Keratinocyte (primary cell): ENCODE measurements at regions not wholly inside any gene's neighbourhood (a gene's known extent, or its start where the extent isn't known, plus 50 kb on each side); places are given as distances from the start of the nearest gene placed in this dataset.

ENCODE experiments used
- DNase-seq: peaks from one replicate; pipeline ENCODE4 v3.0.0-alpha.2; 2011; ENCODE audit warnings: low read depth, missing footprints, low spot score
- FAIRE-seq: peaks from 2 replicates; lab custom pipeline; 2011; peaks lifted over from hg19 to GRCh38; lab: Jason Lieb, UNC
- H2AFZ ChIP-seq: 2 replicates; pipeline ENCODE4 v1.6.0; 2012; ENCODE audit warnings: low read length, control low read depth, inconsistent platforms; ENCODE audit not compliant: control insufficient read depth
- H3K27ac ChIP-seq: 2 replicates; pipeline ENCODE4 v1.5.1; 2011; ENCODE audit warnings: low read length; ENCODE audit not compliant: control insufficient read depth, insufficient read depth
- H3K27me3 ChIP-seq: 3 replicates; pipeline ENCODE4 v1.6.0; 2011; ENCODE audit warnings: low read length; ENCODE audit not compliant: control insufficient read depth, insufficient read depth; ENCODE audit errors: extremely low read depth
- H3K36me3 ChIP-seq, 2 experiments: 2 replicates in 1 of 2; 3 replicates in 1 of 2; pipeline ENCODE4 v1.5.1; 2011; ENCODE audit warnings: low read length in 2 of 2, mild to moderate bottlenecking in 1 of 2; ENCODE audit not compliant: control insufficient read depth in 2 of 2, insufficient read depth in 2 of 2; ENCODE audit errors: extremely low read depth in 1 of 2
- H3K4me1 ChIP-seq: 3 replicates; pipeline ENCODE4 v1.5.1; 2011; ENCODE audit warnings: low read length; ENCODE audit not compliant: control insufficient read depth, insufficient read depth; ENCODE audit errors: extremely low read depth
- H3K4me2 ChIP-seq: 3 replicates; pipeline ENCODE4 v1.6.0; 2011; ENCODE audit warnings: low read depth, low read length; ENCODE audit not compliant: control insufficient read depth, insufficient read depth; ENCODE audit errors: extremely low read depth
- H3K4me3 ChIP-seq, 3 experiments: fragments of 200-600 bp in 1 of 3; sonication (generic) in 1 of 3; 2 replicates in 2 of 3; 3 replicates in 1 of 3; pipeline ENCODE4 v1.5.1; 2011 to 2016; ENCODE audit warnings: low read length in 3 of 3, mild to moderate bottlenecking in 3 of 3, control low read depth in 2 of 3, inconsistent platforms in 1 of 3, low read depth in 1 of 3, mixed read lengths in 1 of 3, mixed run types in 1 of 3, moderate library complexity in 1 of 3; ENCODE audit not compliant: control insufficient read depth in 2 of 3, insufficient read depth in 2 of 3; ENCODE audit errors: extremely low read depth in 1 of 3
- H3K79me2 ChIP-seq: 2 replicates; pipeline ENCODE4 v1.6.0; 2012; ENCODE audit warnings: low read length; ENCODE audit not compliant: control insufficient read depth, insufficient read depth
- H3K9ac ChIP-seq: 3 replicates; pipeline ENCODE4 v1.6.0; 2011; ENCODE audit warnings: low read length; ENCODE audit not compliant: control insufficient read depth, insufficient read depth; ENCODE audit errors: extremely low read depth
- H3K9me1 ChIP-seq: 3 replicates; pipeline ENCODE4 v1.6.0; 2011; ENCODE audit warnings: low read length; ENCODE audit not compliant: control insufficient read depth, insufficient read depth; ENCODE audit errors: extremely low read depth
- H3K9me3 ChIP-seq: 2 replicates; pipeline ENCODE4 v1.5.1; 2012; ENCODE audit warnings: low read depth, low read length; ENCODE audit not compliant: control insufficient read depth
- H4K20me1 ChIP-seq: 3 replicates; pipeline ENCODE4 v1.6.0; 2011; ENCODE audit warnings: low read length; ENCODE audit not compliant: control insufficient read depth, insufficient read depth; ENCODE audit errors: extremely low read depth
- CTCF ChIP-seq, 3 experiments: IDR thresholded peaks in 1 of 3; conservative IDR thresholded peaks in 1 of 3; optimal IDR thresholded peaks in 1 of 3; 2 replicates in 2 of 3; 3 replicates in 1 of 3; pipeline versions ENCODE3 to v1.5.1; 2011; ENCODE audit warnings: low read length in 3 of 3, mild to moderate bottlenecking in 3 of 3, moderate library complexity in 2 of 3, control low read depth in 1 of 3, inconsistent platforms in 1 of 3; ENCODE audit not compliant: insufficient read depth in 2 of 3; ENCODE audit errors: extremely low read depth in 1 of 3
- EZH2 ChIP-seq: IDR thresholded peaks from one replicate; pipeline ENCODE4 v1.6.1; 2012; ENCODE audit warnings: inconsistent platforms, mild to moderate bottlenecking, low read length, moderate library complexity
- dilution Hi-C: fragments of 300-500 bp; cut with MboI; formaldehyde crosslinking; loops from one replicate; pipeline ENCODE4 v1.7.0; 2020; ENCODE audit warnings: low sequenced_read_pairs; ENCODE audit not compliant: extremely low pct_ligation_motif_present

- Histone ChIP-seq H3K27me3 (no peaks in the 10 kb centered on the region), H3K36me3 (no peaks in the 10 kb centered on the region), H3K79me2 (no peaks in the 10 kb centered on the region), H3K4me3 (no peak overlapping the region), H3K9me1 (no peaks in the 10 kb centered on the region), H4K20me1 (no peaks in the 10 kb centered on the region), H3K9ac (no peak overlapping the region), H3K4me1 (no peaks in the 10 kb centered on the region), H3K4me2 (no peak overlapping the region), H3K27ac (no peak overlapping the region), H2AFZ (no peak overlapping the region), H3K9me3 (no peaks in the 10 kb centered on the region)
- dilution Hi-C loops: no loop called here
- TF ChIP-seq EZH2: no peak
- TF ChIP-seq CTCF (optimal IDR thresholded peaks at IDR 0.05 in 1 of 3, IDR thresholded peaks at IDR 0.05 in 1 of 3, conservative IDR thresholded peaks at IDR 0.05 in 1 of 3; ENCODE audit: extremely low read depth in 1 of 3, insufficient read depth in 2 of 3, low read length in 3 of 3): no peak
- DNase-seq (no peak), FAIRE-seq (no peak)
These were observed 424.7 kb downstream of the FAM181B start for GRCh38 chr11:82308979-82309378.

GRCh38 chr11:82305123-82305522 lies 428.5 kb downstream of the FAM181B start:
- Histone ChIP-seq H3K9me3 (no peaks in the 10 kb centered on the region), H4K20me1 (no peaks in the 10 kb centered on the region), H3K9ac (no peak overlapping the region), H3K36me3 (no peaks in the 10 kb centered on the region), H3K79me2 (no peaks in the 10 kb centered on the region), H3K4me1 (no peaks in the 10 kb centered on the region), H3K27ac (no peak overlapping the region), H3K27me3 (no peaks in the 10 kb centered on the region), H3K4me2 (no peak overlapping the region), H3K9me1 (no peaks in the 10 kb centered on the region), H2AFZ (no peak overlapping the region), H3K4me3 (no peak overlapping the region)
- TF ChIP-seq EZH2 (no peak), CTCF (optimal IDR thresholded peaks at IDR 0.05 in 1 of 3, IDR thresholded peaks at IDR 0.05 in 1 of 3, conservative IDR thresholded peaks at IDR 0.05 in 1 of 3; ENCODE audit: extremely low read depth in 1 of 3, insufficient read depth in 2 of 3, low read length in 3 of 3) (no peak)
- FAIRE-seq (no peak), DNase-seq (no peak)
- dilution Hi-C loops: no loop called here
